Endothelial cell (in vitro differentiated cells): ENCODE measurements at regions not wholly inside any gene's neighbourhood (a gene's known extent, or its start where the extent isn't known, plus 50 kb on each side); places are given as distances from the start of the nearest gene placed in this dataset.

ENCODE experiments used
- DNase-seq: peaks from one replicate; pipeline ENCODE4 v3.0.0; 2021; ENCODE audit warnings: low spot score
- H3K27ac Mint-ChIP-seq: one replicate; pipeline ENCODE4 v1.8.0; 2021; ENCODE audit warnings: mixed read lengths, inconsistent platforms; ENCODE audit not compliant: unreplicated experiment
- H3K27me3 Mint-ChIP-seq: one replicate; pipeline ENCODE4 v1.8.0; 2021; ENCODE audit warnings: mild to moderate bottlenecking, moderate library complexity, mixed read lengths, inconsistent platforms; ENCODE audit not compliant: unreplicated experiment
- H3K36me3 Mint-ChIP-seq: one replicate; pipeline ENCODE4 v1.8.0; 2021; ENCODE audit warnings: mild to moderate bottlenecking, low read depth, mixed read lengths, inconsistent platforms; ENCODE audit not compliant: unreplicated experiment
- H3K4me1 Mint-ChIP-seq: one replicate; pipeline ENCODE4 v1.8.0; 2021; ENCODE audit warnings: mild to moderate bottlenecking, mixed read lengths, inconsistent platforms; ENCODE audit not compliant: unreplicated experiment
- H3K4me3 Mint-ChIP-seq: one replicate; pipeline ENCODE4 v1.8.0; 2021; ENCODE audit warnings: mild to moderate bottlenecking, mixed read lengths, inconsistent platforms; ENCODE audit not compliant: unreplicated experiment
- H3K9me3 Mint-ChIP-seq: one replicate; pipeline ENCODE4 v1.8.0; 2021; ENCODE audit warnings: mixed read lengths, inconsistent platforms; ENCODE audit not compliant: unreplicated experiment
- CTCF ChIP-seq: fragments of 200-600 bp; sonication (generic); IDR thresholded peaks from one replicate; pipeline ENCODE4 v1.5.0; 2021; ENCODE audit warnings: antibody characterized with exemption; ENCODE audit not compliant: unreplicated experiment

GRCh38 chr5:124660229-124661093, 86.0 kb downstream of the ZNF608 start:
- TF ChIP-seq CTCF = no peak
- no peak for DNase-seq
- Mint-ChIP-seq H3K4me3 (no peak overlapping the region), H3K36me3 (no peaks in the 10 kb centered on the region), H3K27ac (peak overlapping the region; percentile 38), H3K27me3 (peaks cover 5% of the 10 kb centered on the region), H3K4me1 (peaks cover 63% of the 10 kb centered on the region), H3K9me3 (no peaks in the 10 kb centered on the region)

DNA sequence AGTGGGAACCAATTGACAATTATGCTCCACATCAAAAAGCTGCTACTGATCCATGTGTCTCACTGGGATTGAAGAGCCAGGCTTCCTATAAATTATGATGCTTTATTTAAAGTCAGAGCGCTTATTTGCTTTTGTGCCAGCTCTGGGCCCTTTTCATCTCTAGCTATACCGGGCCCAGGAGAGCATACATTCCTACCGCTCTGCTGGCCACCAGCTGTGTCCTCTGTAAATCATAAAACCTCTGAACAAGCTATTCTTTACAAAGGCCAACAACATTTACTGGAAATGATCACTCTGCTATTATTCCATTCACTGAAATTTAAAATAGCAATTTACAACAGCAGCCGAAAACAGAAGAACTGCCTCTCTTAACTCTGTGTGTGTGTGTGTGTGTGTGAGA, 86.6 kb downstream of the ZNF608 start:
- no peak for TF ChIP-seq CTCF
- no peak for DNase-seq
- Mint-ChIP-seq H3K36me3 (no peaks in the 10 kb centered on the region), H3K27me3 (peaks cover 5% of the 10 kb centered on the region), H3K27ac (peak overlapping the region; percentile 7), H3K4me1 (peaks cover 63% of the 10 kb centered on the region), H3K9me3 (no peaks in the 10 kb centered on the region), H3K4me3 (no peak overlapping the region)

- Mint-ChIP-seq H3K27me3 (peaks cover 5% of the 10 kb centered on the region), H3K4me1 (peaks cover 58% of the 10 kb centered on the region), H3K4me3 (peak overlapping the region; percentile 8), H3K9me3 (no peaks in the 10 kb centered on the region), H3K36me3 (no peaks in the 10 kb centered on the region), H3K27ac (peak overlapping the region; percentile 83)
- no peak for TF ChIP-seq CTCF
- no peak for DNase-seq
Measured at GRCh38 chr5:124658867-124659557, 87.4 kb downstream of the ZNF608 start.

GRCh38 chr5:124655921-124656511, 90.4 kb downstream of the ZNF608 start:
- Mint-ChIP-seq H3K27me3 (peaks cover 4% of the 10 kb centered on the region), H3K27ac (no peak overlapping the region), H3K4me3 (no peak overlapping the region), H3K4me1 (peaks cover 54% of the 10 kb centered on the region), H3K36me3 (no peaks in the 10 kb centered on the region), H3K9me3 (no peaks in the 10 kb centered on the region)
- DNase-seq = no peak
- no peak for TF ChIP-seq CTCF
